GM21737 (cell line): ENCODE measurements at regions not wholly inside any gene's neighbourhood (a gene's known extent, or its start where the extent isn't known, plus 50 kb on each side); places are given as distances from the start of the nearest gene placed in this dataset.
"Not testable (repeated sequence)": the region's sequence is repeated elsewhere in the genome, so short reads cannot be mapped to it uniquely, and the experiment has no call there.

Experiments
- ATAC-seq: cut with Tn5 transposase; IDR thresholded peaks from one replicate; pipeline ENCODE4 v1.9.1; 2021; ENCODE audit warnings: mild to moderate bottlenecking, moderate library complexity; ENCODE audit not compliant: unreplicated experiment

DNA sequence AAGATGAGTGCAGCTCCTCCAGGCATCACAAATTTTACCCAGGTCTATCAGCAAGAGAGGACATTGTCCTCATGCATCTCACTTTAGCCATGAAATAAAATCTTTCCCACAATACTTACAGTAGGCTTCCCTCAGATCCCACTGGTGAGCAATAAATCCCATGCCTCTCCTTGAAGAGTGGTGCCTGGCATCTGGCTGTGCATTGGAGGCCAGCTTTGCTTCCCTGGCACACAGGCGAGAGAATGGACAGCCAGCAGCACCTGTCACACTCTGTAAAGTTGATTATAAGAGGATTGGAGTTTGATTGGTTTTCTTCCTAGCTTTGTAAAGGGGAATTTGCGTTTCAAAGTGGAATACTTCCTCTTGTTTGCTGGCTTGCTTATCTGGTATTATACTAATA, 1153.9 kb downstream of the AACS start:
- no peak for ATAC-seq

DNA sequence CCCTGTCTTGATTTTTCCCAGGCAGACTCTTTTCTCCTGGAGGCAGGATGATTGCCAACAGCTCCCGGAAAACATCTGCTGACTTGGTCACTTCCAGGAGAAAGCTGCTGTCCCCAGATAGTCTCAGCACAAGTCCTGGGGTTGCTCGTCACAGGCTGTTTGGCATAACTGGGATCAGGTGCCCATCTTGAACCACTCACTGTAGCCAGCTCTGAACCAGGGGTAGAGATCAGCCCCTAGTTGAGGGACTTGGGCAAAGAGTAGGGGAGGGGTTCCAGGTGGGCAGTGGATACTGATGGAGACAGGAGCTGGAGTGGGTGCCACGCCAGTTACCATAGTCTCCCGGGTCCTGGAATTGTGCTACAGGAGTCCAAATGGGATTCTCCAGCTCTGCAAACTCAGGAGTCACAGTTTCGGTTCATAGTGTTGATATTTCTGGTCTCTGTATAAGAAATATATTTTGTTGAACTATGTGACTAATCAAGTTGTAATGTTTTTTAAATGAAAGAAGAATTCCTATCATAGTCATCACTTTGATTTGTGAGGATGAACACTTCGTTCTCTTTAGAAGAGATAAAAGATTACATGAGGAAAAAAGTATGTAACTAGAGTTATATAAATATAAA, 1154.5 kb downstream of the AACS start:
- ATAC-seq = no peak

DNA sequence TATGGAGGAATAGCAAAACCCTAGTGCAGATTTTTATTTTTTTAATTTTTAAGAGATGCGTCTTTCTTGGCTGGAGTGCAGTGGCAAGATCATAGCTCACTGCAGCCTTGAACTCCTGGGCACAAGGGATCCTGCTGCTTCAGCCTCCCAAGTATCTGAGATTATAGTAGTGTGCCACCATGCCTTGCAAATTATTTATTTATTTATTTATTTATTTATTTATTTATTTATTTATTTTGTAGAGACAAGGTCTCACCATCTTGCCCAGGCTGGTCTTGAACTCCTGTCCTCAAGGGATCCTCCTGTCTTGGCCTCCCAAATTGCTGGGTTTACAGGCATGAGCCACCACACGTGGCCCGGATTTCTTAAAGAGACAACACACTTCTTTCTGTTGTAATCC, 1158.8 kb downstream of the AACS start:
- ATAC-seq = no peak

GRCh38 chr12:126228936-126229335, 1163.7 kb downstream of the AACS start:
- no peak for ATAC-seq

DNA sequence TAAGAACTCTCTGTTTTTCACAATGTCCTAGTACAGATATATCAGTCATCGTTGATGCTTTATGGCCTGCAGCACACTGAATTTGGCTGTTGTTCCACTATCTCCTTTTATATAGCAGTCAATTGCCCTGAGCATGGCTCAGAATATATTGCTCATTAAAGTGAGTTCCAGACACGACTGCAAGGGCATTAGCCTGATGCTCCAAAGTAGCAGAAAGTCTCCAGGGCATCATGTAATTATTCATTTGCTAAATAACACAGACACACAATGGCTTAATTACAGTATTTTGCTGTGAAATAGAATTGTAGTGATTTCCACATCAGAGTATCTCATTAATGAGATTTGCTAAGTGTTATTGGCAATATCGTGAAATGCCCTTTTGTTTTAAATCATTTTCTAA, 1167.5 kb downstream of the AACS start:
- no peak for ATAC-seq

DNA sequence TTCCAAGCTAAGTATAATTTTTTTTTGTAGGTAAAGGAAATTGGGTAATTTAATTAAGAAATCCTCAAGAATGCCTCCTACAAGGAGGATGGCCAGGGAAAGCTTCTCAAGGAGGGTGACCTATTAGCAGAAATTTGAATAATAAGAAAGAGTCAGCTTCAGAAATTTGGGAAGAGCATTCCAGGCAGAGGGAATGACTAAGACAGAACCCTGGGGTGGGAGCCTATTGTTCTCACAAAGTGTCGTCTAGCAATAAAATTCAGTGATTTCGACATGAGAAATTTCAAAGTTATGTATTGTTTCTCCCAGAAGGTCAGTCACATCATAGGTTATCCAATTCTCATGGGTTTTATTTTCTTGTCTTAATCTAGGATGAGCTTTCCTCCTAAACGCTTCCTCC, 1168.4 kb downstream of the AACS start:
- ATAC-seq = no peak

GRCh38 chr12:126243814-126244440, 1178.7 kb downstream of the AACS start:
- no peak for ATAC-seq

DNA sequence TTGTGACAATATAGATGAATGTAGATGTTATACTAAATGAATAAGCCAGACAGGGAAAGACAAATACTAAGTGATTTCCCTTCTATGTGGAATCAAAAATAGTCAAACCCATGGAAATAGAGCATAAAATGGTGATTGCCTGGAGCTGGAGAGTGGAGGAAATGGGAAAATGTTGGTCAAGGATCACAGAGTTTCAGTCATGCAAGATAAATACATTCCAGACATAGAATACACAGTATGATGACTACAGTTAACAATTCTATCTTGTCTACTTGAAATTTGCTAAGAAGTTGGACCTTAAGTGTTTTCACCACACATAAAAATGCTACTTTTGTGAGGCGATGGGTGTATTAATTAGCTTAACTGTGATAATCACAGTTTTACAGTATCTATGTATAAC, 1182.7 kb downstream of the AACS start:
- no peak for ATAC-seq

GRCh38 chr12:126248871-126249403, 1183.7 kb downstream of the AACS start:
- ATAC-seq = no peak

DNA sequence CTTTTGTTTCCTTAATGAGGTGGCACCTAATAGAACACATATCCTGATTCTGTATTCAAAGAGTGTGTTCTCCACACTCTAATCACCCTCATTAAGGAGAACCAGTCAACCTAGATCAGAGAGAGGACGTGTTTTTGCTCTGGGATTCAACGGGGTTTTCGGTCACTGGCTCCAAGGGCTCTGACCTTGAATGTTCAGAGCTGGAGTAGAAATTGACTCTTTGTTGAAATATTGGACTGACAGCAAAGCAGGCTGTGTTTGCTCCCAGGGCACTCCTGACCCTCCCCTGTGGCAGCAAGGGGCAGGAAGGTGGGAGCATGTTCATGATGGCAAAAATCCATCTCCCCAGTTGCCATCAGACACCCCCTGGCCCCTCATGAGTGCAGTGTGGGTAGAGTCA, 1193.0 kb downstream of the AACS start:
- ATAC-seq = no peak

GRCh38 chr12:126262829-126263228, 1197.6 kb downstream of the AACS start:
- no peak for ATAC-seq

DNA sequence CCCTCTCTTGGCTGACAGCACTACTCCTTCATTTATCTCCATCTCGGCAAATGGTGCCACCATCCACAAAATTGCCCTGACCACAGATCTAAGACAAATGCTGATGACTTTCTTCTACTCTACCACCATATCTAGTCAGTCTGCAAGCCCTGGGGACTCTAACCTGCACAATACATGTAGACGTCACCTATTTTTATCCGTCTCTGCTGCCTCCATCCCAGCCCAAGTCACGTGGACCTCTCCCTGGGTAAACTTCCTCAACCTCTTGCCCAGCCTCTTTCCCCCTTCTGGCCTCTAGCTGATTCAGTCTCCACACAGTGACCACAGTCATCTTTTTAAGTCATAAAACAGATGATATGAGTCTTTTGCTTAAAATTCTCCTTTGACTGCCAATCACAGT, 1203.0 kb downstream of the AACS start:
- no peak for ATAC-seq

DNA sequence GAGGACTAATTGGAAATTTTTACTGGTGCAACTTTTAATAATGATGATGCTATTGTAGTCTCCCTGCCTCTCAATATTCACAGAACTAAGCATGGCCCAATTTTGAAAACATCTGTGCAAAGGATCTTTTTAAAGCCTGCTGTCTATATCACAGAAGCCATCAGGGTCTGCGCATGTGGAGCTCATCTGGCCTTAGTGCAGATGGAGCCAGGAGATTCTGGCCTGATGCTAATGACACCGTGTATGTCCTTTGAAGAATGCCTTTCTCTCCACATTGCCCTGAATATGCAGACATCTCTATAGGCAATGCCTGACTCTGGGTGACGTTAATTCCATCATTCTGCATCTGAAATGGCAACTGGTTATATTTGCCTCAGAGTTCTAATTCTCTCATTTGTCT, 1205.9 kb downstream of the AACS start:
- ATAC-seq = no peak

DNA sequence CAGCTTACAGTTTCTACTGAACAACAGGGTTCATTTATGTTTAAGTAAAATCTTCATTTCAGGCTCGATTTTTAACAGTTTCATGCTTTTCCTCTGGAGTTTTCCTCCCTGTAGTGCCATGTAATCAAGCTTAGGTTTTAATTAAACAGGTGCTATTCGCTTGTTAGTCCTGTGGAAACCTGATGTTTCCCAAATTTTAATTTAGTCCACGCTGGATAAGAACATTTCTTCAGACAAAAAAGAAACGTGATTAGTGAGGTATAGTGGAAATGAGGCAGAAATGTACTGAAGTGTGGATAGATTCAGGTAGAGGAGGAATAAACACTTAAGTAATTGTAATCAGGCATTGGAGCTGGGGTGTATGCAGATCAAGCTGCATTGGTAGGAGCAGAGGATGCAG, 1217.5 kb downstream of the AACS start:
- no peak for ATAC-seq

GRCh38 chr12:126286203-126286602, 1221.0 kb downstream of the AACS start:
- ATAC-seq = no peak

DNA sequence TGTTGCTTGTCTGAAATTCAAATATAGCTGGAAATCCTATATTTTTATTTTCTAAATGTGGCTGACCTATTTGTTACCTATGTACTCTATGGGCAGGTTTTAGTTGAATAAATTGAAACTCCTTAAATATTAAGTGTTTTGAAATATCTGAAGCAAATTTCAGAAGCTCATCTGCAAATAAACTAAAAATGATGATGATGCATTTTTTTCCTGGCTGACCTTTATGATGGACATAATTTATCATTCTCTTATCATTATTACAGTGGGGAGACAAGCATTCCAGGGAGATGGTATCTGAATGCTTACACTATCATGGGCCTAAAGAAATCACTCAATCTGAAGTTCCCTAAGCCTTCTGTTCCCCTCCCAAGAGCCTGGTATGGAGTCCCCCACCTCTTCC, 1225.2 kb downstream of the AACS start:
- ATAC-seq = no peak

- not testable (repeated sequence) for ATAC-seq
Observed at GRCh38 chr12:126291987-126292386, 1226.8 kb downstream of the AACS start.

DNA sequence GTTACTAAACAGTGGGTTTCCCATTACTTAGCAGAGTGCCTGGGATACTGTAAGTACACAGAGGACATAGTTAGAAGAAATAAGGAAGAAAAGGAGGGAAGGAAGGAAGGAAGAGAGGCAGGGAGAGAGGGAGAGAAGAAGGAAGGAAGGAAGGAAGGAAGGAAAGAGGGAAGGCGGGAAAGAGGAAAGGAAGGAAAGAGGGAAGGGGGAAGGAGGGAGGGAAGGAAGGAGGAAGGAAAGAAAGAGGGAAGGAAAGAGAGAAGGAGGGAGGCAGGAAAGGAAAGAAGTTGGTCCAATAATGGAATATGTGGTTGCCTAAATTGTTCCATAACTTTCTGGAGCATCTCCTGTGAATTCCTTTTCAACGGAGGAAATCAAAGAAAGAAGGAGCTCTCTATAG, 1230.4 kb downstream of the AACS start:
- no peak for ATAC-seq

DNA sequence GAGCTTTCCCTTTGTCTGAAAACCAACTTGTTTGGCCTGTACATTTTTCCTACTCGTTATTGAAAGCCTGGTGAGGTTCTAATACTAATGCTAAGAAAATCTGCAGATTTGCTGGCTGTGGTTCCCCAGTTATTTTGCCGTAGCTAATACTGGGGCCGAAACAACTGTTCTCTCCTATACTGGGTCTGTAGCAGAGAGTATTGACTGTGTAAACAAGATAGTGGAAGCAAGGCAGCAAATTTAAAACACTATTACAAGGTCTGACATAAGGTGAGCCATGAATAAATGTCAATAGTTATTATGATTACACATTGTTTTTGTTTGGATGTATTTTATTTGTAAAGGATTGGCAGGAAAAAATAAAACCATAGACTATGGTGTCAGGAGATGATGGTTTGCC, 1244.0 kb downstream of the AACS start:
- no peak for ATAC-seq

DNA sequence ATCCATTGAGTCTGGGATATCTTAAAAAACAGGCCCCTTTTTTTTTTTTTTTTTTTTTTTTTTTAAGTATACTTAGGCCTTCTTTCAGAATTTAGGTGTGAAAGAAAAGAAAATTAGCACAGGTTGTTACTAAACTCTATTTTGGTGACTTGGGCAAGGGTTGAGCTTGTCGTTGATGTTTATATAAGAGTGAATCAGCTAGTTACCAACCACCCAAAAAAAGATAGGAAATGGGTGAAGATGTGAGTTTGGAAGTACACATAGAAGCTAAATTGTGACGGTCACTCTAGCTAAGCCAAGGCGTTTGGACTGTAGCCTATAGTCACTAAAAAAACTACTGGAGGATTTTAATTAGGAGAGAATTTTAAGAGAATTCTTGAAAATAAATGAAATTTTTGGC, 1247.2 kb downstream of the AACS start:
- no peak for ATAC-seq

DNA sequence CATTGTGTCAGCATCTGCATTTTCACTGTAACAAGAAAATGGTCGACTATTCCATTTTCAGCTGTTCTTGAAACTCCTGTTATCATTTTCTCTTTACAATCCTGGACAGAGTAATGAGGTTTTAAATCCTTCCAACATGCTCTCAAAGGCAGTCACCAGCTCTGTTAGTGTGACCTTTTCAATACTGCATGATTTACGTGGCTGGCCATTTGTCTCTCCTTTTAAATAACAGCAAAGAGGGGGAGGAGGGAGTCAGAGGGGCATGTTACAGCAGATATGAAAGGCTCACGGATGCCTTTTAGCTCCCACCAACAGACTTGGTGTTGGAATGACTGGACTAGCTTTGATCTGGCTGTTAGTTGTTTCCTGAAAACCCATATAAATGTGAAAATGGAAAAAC, 1251.2 kb downstream of the AACS start:
- ATAC-seq = no peak

- no peak for ATAC-seq
Observed at GRCh38 chr12:126337556-126338441, 1272.6 kb downstream of the AACS start.
